IMR-90 (cell line): ENCODE measurements at regions not wholly inside any gene's neighbourhood (a gene's known extent, or its start where the extent isn't known, plus 50 kb on each side); places are given as distances from the start of the nearest gene placed in this dataset.

Experiments
- BHLHE40 ChIP-seq: fragments of 150-350 bp; IDR thresholded peaks from 2 replicates; pipeline ENCODE4 v1.6.1; 2016; ENCODE audit warnings: mild to moderate bottlenecking, low read depth, low read length
- POLR2A ChIP-seq: IDR thresholded peaks from 2 replicates; pipeline ENCODE4 v1.6.1; 2012; ENCODE audit warnings: mild to moderate bottlenecking, low read depth, low read length
- SMC3 ChIP-seq: fragments of 150-350 bp; IDR thresholded peaks from 2 replicates; pipeline ENCODE4 v1.6.1; 2016; ENCODE audit warnings: low read depth, mild to moderate bottlenecking, antibody characterized with exemption, low read length, moderate library complexity
- TF ChIP-seq, protein P1 (sequence below): conservative IDR thresholded peaks from 2 replicates; pipeline ENCODE4 v1.5.1; 2012; ENCODE audit warnings: mild to moderate bottlenecking, low read depth, low read length, improper control_type of control experiment

DNA sequence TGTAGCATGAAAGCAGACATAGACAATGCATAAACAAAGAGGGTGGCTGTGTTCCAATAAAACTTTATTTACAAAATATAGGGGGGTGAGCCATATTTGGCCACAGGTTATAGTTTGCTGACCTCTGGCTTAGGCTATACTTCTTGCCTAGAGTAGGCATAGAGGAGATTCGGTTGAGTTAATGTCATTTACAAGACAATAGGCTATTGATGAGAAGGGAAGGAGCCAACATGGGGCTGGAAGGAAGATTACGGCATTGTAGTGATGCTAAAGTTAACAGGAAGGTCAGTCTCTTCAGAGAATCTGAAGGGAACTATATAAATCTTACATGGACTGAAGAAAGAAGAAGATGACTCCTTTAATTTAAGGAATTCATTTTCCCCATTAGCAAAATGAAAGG, 463.5 kb downstream of the HTR7 start:
- TF ChIP-seq, protein P1, sequence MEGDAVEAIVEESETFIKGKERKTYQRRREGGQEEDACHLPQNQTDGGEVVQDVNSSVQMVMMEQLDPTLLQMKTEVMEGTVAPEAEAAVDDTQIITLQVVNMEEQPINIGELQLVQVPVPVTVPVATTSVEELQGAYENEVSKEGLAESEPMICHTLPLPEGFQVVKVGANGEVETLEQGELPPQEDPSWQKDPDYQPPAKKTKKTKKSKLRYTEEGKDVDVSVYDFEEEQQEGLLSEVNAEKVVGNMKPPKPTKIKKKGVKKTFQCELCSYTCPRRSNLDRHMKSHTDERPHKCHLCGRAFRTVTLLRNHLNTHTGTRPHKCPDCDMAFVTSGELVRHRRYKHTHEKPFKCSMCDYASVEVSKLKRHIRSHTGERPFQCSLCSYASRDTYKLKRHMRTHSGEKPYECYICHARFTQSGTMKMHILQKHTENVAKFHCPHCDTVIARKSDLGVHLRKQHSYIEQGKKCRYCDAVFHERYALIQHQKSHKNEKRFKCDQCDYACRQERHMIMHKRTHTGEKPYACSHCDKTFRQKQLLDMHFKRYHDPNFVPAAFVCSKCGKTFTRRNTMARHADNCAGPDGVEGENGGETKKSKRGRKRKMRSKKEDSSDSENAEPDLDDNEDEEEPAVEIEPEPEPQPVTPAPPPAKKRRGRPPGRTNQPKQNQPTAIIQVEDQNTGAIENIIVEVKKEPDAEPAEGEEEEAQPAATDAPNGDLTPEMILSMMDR, result no peak
- TF ChIP-seq POLR2A (no peak), BHLHE40 (no peak), SMC3 (no peak)
